B cell (primary cell): ENCODE measurements at regions not wholly inside any gene's neighbourhood (a gene's known extent, or its start where the extent isn't known, plus 50 kb on each side); places are given as distances from the start of the nearest gene placed in this dataset.

Experiments
- ATAC-seq: fragments of 200-7000 bp; cut with Tn5 transposase; one replicate; pipeline ENCODE4 v1.10.0; 2021; ENCODE audit warnings: low read depth, mild to moderate bottlenecking, moderate number of reproducible peaks, moderate library complexity
- CTCF ChIA-PET: fragments of 350-600 bp; sonication (Branson Sonifier 250); formaldehyde crosslinking; loops from one replicate; lab custom pipeline; 2021; ENCODE audit warnings: antibody characterized with exemption, inconsistent platforms; lab: Charles Lee
- POLR2A ChIA-PET: fragments of 350-600 bp; sonication (Branson Sonifier 250); formaldehyde crosslinking; loops from one replicate; lab custom pipeline; 2021; ENCODE audit warnings: antibody characterized with exemption; lab: Charles Lee
- DNase-seq: peaks from one replicate; pipeline ENCODE4 v3.0.0; 2013
- H2AFZ ChIP-seq: 2 replicates; pipeline ENCODE4 v1.6.1; 2012; ENCODE audit warnings: mild to moderate bottlenecking, low read depth, low read length; ENCODE audit not compliant: insufficient read depth, poor library complexity, severe bottlenecking
- H3K27ac ChIP-seq, 2 donors: 1 replicate in 1 of 2; 2 replicates in 1 of 2; pipeline ENCODE4 v1.5.1; 2012 to 2013; ENCODE audit warnings: low read length in 2 of 2, mild to moderate bottlenecking in 2 of 2, moderate library complexity in 1 of 2
- H3K27me3 ChIP-seq, 4 experiments: fragments of 200-600 bp in 1 of 4; sonication (generic) in 1 of 4; replicated peaks in 1 of 4; 1 replicate in 2 of 4; 2 replicates in 2 of 4; pipeline versions ENCODE4 v1.6.1 to v1.7.0; 2013 to 2016; ENCODE audit warnings: low read length in 3 of 4, mild to moderate bottlenecking in 2 of 4, mixed read lengths in 1 of 4, moderate library complexity in 1 of 4; ENCODE audit not compliant: insufficient read depth in 4 of 4, control insufficient read depth in 3 of 4; ENCODE audit errors: control extremely low read depth in 1 of 4
- H3K36me3 ChIP-seq, 2 experiments: replicated peaks in 1 of 2; 1 replicate in 1 of 2; 2 replicates in 1 of 2; pipeline versions ENCODE4 v1.6.1 to v1.7.1; 2013; ENCODE audit warnings: low read length in 1 of 2; ENCODE audit not compliant: insufficient read depth in 2 of 2, control insufficient read depth in 1 of 2; ENCODE audit errors: control extremely low read depth in 1 of 2, extremely low read depth in 1 of 2
- H3K4me1 ChIP-seq, 2 donors: fragments of 200-600 bp in 1 of 2; sonication (generic) in 1 of 2; 1 replicate in 1 of 2; 2 replicates in 1 of 2; pipeline versions ENCODE4 v1.5.1 to v1.6.1; 2013 to 2017; ENCODE audit warnings: low read length in 2 of 2; ENCODE audit not compliant: control insufficient read depth in 2 of 2, insufficient read depth in 2 of 2
- H3K4me2 ChIP-seq: replicated peaks from 2 replicates; pipeline ENCODE3; 2012; ENCODE audit warnings: mild to moderate bottlenecking, low read depth, low read length; ENCODE audit not compliant: poor library complexity, severe bottlenecking
- H3K4me3 ChIP-seq, 5 experiments: fragments of 200-600 bp in 1 of 5; sonication (generic) in 1 of 5; 1 replicate in 3 of 5; 2 replicates in 2 of 5; pipeline versions ENCODE4 v1.5.1 to v1.7.0; 2011 to 2016; ENCODE audit warnings: low read length in 4 of 5, mild to moderate bottlenecking in 4 of 5, low read depth in 2 of 5, control low read depth in 1 of 5, moderate library complexity in 1 of 5; ENCODE audit not compliant: insufficient read depth in 1 of 5; ENCODE audit errors: control extremely low read depth in 1 of 5, extremely low read depth in 1 of 5
- H3K79me2 ChIP-seq: fragments of 200-600 bp; sonication (generic); one replicate; pipeline ENCODE4 v1.6.0; 2016; ENCODE audit warnings: low read length; ENCODE audit not compliant: control insufficient read depth, insufficient read depth
- H3K9ac ChIP-seq: fragments of 200-600 bp; sonication (generic); 2 replicates; pipeline ENCODE4 v1.6.1; 2017; ENCODE audit warnings: mild to moderate bottlenecking, low read length, moderate library complexity
- H3K9me3 ChIP-seq, 3 donors: one replicate each; pipeline versions ENCODE4 v1.6.1 to v1.7.1; 2013; ENCODE audit warnings: low read length in 2 of 3; ENCODE audit not compliant: control insufficient read depth in 2 of 3, insufficient read depth in 1 of 3; ENCODE audit errors: control extremely low read depth in 1 of 3
- H4K20me1 ChIP-seq: 2 replicates; pipeline ENCODE4 v1.6.0; 2012; ENCODE audit warnings: mild to moderate bottlenecking, low read length; ENCODE audit not compliant: insufficient read depth, control insufficient read depth, poor library complexity, severe bottlenecking
- H3K27ac Mint-ChIP-seq: one replicate; pipeline ENCODE4 v1.8.0; 2021; ENCODE audit warnings: mixed read lengths
- H3K27me3 Mint-ChIP-seq: one replicate; pipeline ENCODE4 v1.8.0; 2021; ENCODE audit warnings: mixed read lengths
- H3K4me1 Mint-ChIP-seq: one replicate; pipeline ENCODE4 v1.8.0; 2021; ENCODE audit warnings: mixed read lengths
- H3K4me3 Mint-ChIP-seq: one replicate; pipeline ENCODE4 v1.8.0; 2021; ENCODE audit warnings: mixed read lengths
- H3K9me3 Mint-ChIP-seq: one replicate; pipeline ENCODE4 v1.8.0; 2022; ENCODE audit warnings: mixed read lengths; ENCODE audit not compliant: insufficient read depth
- EZH2 ChIP-seq: IDR thresholded peaks from 2 replicates; pipeline ENCODE4 v1.6.1; 2012; ENCODE audit warnings: borderline replicate concordance, low read depth, mild to moderate bottlenecking, moderate library complexity, low read length; ENCODE audit not compliant: insufficient read depth, poor library complexity, severe bottlenecking
- WGBS: methylation state at CpG from one replicate; pipeline ENCODE4 v1.1.5; 2013; ENCODE audit warnings: missing lambda C conversion rate; ENCODE audit not compliant: insufficient coverage; 5-methylcytosine and 5-hydroxymethylcytosine counted together
- intact Hi-C: fragments of 100-400 bp; cut with micrococcal nuclease; formaldehyde crosslinking; loops from one replicate; pipeline ENCODE4 v1.10.0; 2022
- TF ChIP-seq, protein P1 (sequence below): fragments of 200-600 bp; IDR thresholded peaks from one replicate; pipeline ENCODE4 v1.8.0; 2022; ENCODE audit warnings: antibody characterized with exemption, mild to moderate bottlenecking

- Histone ChIP-seq H2AFZ (no peak overlapping the region), H3K4me3 (no peak overlapping the region), H3K27ac (no peak overlapping the region), H3K27me3 (no peaks in the 10 kb centered on the region), H3K36me3 (no peaks in the 10 kb centered on the region), H3K4me1 (no peaks in the 10 kb centered on the region), H4K20me1 (no peaks in the 10 kb centered on the region), H3K79me2 (no peaks in the 10 kb centered on the region), H3K9ac (no peak overlapping the region), H3K4me2 (no peak overlapping the region), H3K9me3 (no peaks in the 10 kb centered on the region)
- Mint-ChIP-seq H3K9me3 (peaks cover 2% of the 10 kb centered on the region), H3K27me3 (no peaks in the 10 kb centered on the region), H3K27ac (no peak overlapping the region), H3K4me1 (no peaks in the 10 kb centered on the region), H3K4me3 (no peak overlapping the region)
- intact Hi-C loops, result no loop called here
- CTCF ChIA-PET, result no interaction called here
- POLR2A ChIA-PET, result no interaction called here
- DNase-seq (no peak), ATAC-seq (no peak)
- no peak for TF ChIP-seq EZH2
- TF ChIP-seq, protein P1, sequence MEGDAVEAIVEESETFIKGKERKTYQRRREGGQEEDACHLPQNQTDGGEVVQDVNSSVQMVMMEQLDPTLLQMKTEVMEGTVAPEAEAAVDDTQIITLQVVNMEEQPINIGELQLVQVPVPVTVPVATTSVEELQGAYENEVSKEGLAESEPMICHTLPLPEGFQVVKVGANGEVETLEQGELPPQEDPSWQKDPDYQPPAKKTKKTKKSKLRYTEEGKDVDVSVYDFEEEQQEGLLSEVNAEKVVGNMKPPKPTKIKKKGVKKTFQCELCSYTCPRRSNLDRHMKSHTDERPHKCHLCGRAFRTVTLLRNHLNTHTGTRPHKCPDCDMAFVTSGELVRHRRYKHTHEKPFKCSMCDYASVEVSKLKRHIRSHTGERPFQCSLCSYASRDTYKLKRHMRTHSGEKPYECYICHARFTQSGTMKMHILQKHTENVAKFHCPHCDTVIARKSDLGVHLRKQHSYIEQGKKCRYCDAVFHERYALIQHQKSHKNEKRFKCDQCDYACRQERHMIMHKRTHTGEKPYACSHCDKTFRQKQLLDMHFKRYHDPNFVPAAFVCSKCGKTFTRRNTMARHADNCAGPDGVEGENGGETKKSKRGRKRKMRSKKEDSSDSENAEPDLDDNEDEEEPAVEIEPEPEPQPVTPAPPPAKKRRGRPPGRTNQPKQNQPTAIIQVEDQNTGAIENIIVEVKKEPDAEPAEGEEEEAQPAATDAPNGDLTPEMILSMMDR, result no peak
- WGBS, result no CpG with 5 or more reads among the region's 2 CpGs
Observed at GRCh38 chr7:8809320-8809719, 375.9 kb downstream of the NXPH1 start.

- no peaks in the 10 kb centered on the region for H4K20me1 ChIP-seq
- ATAC-seq (no peak), DNase-seq (no peak)
- TF ChIP-seq EZH2, result no peak
- TF ChIP-seq, protein P1, result no peak
- H3K4me3 ChIP-seq, result no peak overlapping the region
- 14% methylated on average over 1 of the region's 3 CpGs for WGBS
- Mint-ChIP-seq H3K9me3 (peaks cover under 1% of the 10 kb centered on the region), H3K4me1 (no peaks in the 10 kb centered on the region), H3K4me3 (no peak overlapping the region), H3K27me3 (no peaks in the 10 kb centered on the region), H3K27ac (no peak overlapping the region)
- no peaks in the 10 kb centered on the region for H3K79me2 ChIP-seq
- no peaks in the 10 kb centered on the region for H3K4me1 ChIP-seq
- CTCF ChIA-PET, result no interaction called here
- POLR2A ChIA-PET, result no interaction called here
- no peak overlapping the region for H3K4me2 ChIP-seq
- intact Hi-C loops, result no loop called here
- H3K9ac ChIP-seq, result no peak overlapping the region
- peaks cover 0 to 7% (median 0%) of the 10 kb centered on the region in 3 donors for H3K9me3 ChIP-seq
- no peak overlapping the region for H2AFZ ChIP-seq
- no peak overlapping the region for H3K27ac ChIP-seq
- H3K36me3 ChIP-seq, result no peaks in the 10 kb centered on the region
- no peaks in the 10 kb centered on the region for H3K27me3 ChIP-seq
Observed at GRCh38 chr7:8817448-8818036, 384.1 kb downstream of the NXPH1 start.
